ENCODE measurements at regions not wholly inside any gene's neighbourhood (a gene's known extent, or its start where the extent isn't known, plus 50 kb on each side); places are given as distances from the start of the nearest gene placed in this dataset.

GRCh38 chr15:87470923-87471322, 785.6 kb downstream of the NTRK3 start:
- no peak for TF ChIP-seq POLR2AphosphoS5 (IDR thresholded peaks at IDR 0.05; ENCODE audit: low read depth, low read length)
- no peak for TF ChIP-seq CTCF (IDR thresholded peaks at IDR 0.05)
- no peak for TF ChIP-seq TCF7L2 (IDR thresholded peaks at IDR 0.05; ENCODE audit: low read depth, low read length)
- no peak for TF ChIP-seq REST (IDR thresholded peaks at IDR 0.05; ENCODE audit: insufficient read depth in 1 of 2, low read depth in 2 of 2, low read length in 1 of 2)
